ENCODE measurements at regions not wholly inside any gene's neighbourhood (a gene's known extent, or its start where the extent isn't known, plus 50 kb on each side); places are given as distances from the start of the nearest gene placed in this dataset.

- no peaks in the 10 kb centered on the region for H4K20me1 ChIP-seq (ENCODE audit: insufficient read depth)
- H3K79me2 ChIP-seq (ENCODE audit: insufficient read depth, low read depth) = no peaks in the 10 kb centered on the region
- no peak overlapping the region for H3K9ac ChIP-seq
- no peaks in the 10 kb centered on the region for H3K27me3 ChIP-seq (ENCODE audit: insufficient read depth, low read depth)
- H3K4me1 ChIP-seq (ENCODE audit: low read depth, poor library complexity, severe bottlenecking) = no peaks in the 10 kb centered on the region
- TF ChIP-seq, protein P1, sequence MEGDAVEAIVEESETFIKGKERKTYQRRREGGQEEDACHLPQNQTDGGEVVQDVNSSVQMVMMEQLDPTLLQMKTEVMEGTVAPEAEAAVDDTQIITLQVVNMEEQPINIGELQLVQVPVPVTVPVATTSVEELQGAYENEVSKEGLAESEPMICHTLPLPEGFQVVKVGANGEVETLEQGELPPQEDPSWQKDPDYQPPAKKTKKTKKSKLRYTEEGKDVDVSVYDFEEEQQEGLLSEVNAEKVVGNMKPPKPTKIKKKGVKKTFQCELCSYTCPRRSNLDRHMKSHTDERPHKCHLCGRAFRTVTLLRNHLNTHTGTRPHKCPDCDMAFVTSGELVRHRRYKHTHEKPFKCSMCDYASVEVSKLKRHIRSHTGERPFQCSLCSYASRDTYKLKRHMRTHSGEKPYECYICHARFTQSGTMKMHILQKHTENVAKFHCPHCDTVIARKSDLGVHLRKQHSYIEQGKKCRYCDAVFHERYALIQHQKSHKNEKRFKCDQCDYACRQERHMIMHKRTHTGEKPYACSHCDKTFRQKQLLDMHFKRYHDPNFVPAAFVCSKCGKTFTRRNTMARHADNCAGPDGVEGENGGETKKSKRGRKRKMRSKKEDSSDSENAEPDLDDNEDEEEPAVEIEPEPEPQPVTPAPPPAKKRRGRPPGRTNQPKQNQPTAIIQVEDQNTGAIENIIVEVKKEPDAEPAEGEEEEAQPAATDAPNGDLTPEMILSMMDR (conservative IDR thresholded peaks at IDR 0.05; ENCODE audit: low read depth, low read length) = no peak
- no peaks in the 10 kb centered on the region for H3K36me3 ChIP-seq (ENCODE audit: insufficient read depth)
- H3K4me3 ChIP-seq (IDR thresholded peaks at IDR 0.05; ENCODE audit: insufficient read depth, low read depth, low read length) = no peak overlapping the region
- H3K4me2 ChIP-seq = no peak overlapping the region
- no peak overlapping the region for H3K27ac ChIP-seq
- H2AFZ ChIP-seq (ENCODE audit: low read depth) = no peak overlapping the region
These were observed 110.3 kb downstream of the UCHL1 start for GRCh38 chr4:41366911-41367517.

GRCh38 chr4:41369680-41370079 is 113.0 kb downstream of the UCHL1 start:
- Histone ChIP-seq H3K79me2 (ENCODE audit: insufficient read depth, low read depth) (no peaks in the 10 kb centered on the region), H3K4me1 (ENCODE audit: low read depth, poor library complexity, severe bottlenecking) (no peaks in the 10 kb centered on the region), H3K4me2 (no peak overlapping the region), H3K36me3 (ENCODE audit: insufficient read depth) (no peaks in the 10 kb centered on the region), H3K9ac (no peak overlapping the region), H2AFZ (ENCODE audit: low read depth) (no peak overlapping the region), H3K4me3 (IDR thresholded peaks at IDR 0.05; ENCODE audit: insufficient read depth, low read depth, low read length) (no peak overlapping the region), H4K20me1 (ENCODE audit: insufficient read depth) (no peaks in the 10 kb centered on the region), H3K27ac (no peak overlapping the region), H3K27me3 (ENCODE audit: insufficient read depth, low read depth) (no peaks in the 10 kb centered on the region)
- TF ChIP-seq, protein P1 (conservative IDR thresholded peaks at IDR 0.05; ENCODE audit: low read depth, low read length) = no peak

DNA sequence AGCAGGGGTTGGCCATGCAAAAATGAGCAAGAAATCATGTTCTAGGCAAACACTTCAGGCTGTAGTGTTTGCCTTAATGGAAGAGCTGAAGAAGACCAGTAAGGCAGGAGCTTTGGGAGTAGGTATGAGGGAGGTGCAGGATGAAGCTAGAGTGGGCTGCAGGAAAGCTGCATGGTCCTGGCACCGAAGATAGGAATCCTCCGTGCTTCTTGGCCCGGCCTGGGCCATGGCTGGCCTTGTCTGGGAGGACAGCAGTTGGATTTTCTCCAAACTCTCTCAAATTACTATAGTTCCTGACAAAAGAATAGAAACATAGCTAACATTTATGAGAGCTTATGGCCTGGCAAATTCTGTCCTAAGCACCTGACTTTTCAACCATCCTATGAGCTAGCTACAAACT is 116.5 kb downstream of the UCHL1 start:
- no peak overlapping the region for H3K9ac ChIP-seq
- no peaks in the 10 kb centered on the region for H3K79me2 ChIP-seq (ENCODE audit: insufficient read depth, low read depth)
- no peak overlapping the region for H3K4me3 ChIP-seq (IDR thresholded peaks at IDR 0.05; ENCODE audit: insufficient read depth, low read depth, low read length)
- H3K36me3 ChIP-seq (ENCODE audit: insufficient read depth) = no peaks in the 10 kb centered on the region
- H3K4me1 ChIP-seq (ENCODE audit: low read depth, poor library complexity, severe bottlenecking) = no peaks in the 10 kb centered on the region
- H2AFZ ChIP-seq (ENCODE audit: low read depth) = no peak overlapping the region
- no peaks in the 10 kb centered on the region for H3K27me3 ChIP-seq (ENCODE audit: insufficient read depth, low read depth)
- TF ChIP-seq, protein P1 (conservative IDR thresholded peaks at IDR 0.05; ENCODE audit: low read depth, low read length) = no peak
- no peak overlapping the region for H3K27ac ChIP-seq
- H3K4me2 ChIP-seq = no peak overlapping the region
- H4K20me1 ChIP-seq (ENCODE audit: insufficient read depth) = no peaks in the 10 kb centered on the region

- TF ChIP-seq, protein P1 (conservative IDR thresholded peaks at IDR 0.05; ENCODE audit: low read depth, low read length) = no peak
- Histone ChIP-seq H3K4me1 (ENCODE audit: low read depth, poor library complexity, severe bottlenecking) (no peaks in the 10 kb centered on the region), H3K27me3 (ENCODE audit: insufficient read depth, low read depth) (no peaks in the 10 kb centered on the region), H2AFZ (ENCODE audit: low read depth) (no peak overlapping the region), H4K20me1 (ENCODE audit: insufficient read depth) (no peaks in the 10 kb centered on the region), H3K4me3 (IDR thresholded peaks at IDR 0.05; ENCODE audit: insufficient read depth, low read depth, low read length) (no peak overlapping the region), H3K79me2 (ENCODE audit: insufficient read depth, low read depth) (no peaks in the 10 kb centered on the region), H3K27ac (no peak overlapping the region), H3K36me3 (ENCODE audit: insufficient read depth) (no peaks in the 10 kb centered on the region), H3K9ac (no peak overlapping the region), H3K4me2 (no peak overlapping the region)
These were observed 117.8 kb downstream of the UCHL1 start for GRCh38 chr4:41374490-41374889.

Measured in KMS-11 (cell line).